ENCODE measurements at regions not wholly inside any gene's neighbourhood (a gene's known extent, or its start where the extent isn't known, plus 50 kb on each side); places are given as distances from the start of the nearest gene placed in this dataset.

GRCh38 chr7:97671571-97671970 is 60.3 kb upstream of the TAC1 start:
- TF ChIP-seq CTCF (conservative IDR thresholded peaks at IDR 0.05 in 1 of 2, IDR thresholded peaks at IDR 0.05 in 1 of 2; ENCODE audit: low read depth in 1 of 2, low read length in 2 of 2): no peak
- TF ChIP-seq EZH2 (IDR thresholded peaks at IDR 0.05; ENCODE audit: low read length, missing control alignments): no peak
